Activated T-helper 9 cell treated with anti-CD3 and anti-CD28 coated beads, Interleukin-2, amount 50 U/mL, for 16 hours (primary cell): ENCODE measurements at regions not wholly inside any gene's neighbourhood (a gene's known extent, or its start where the extent isn't known, plus 50 kb on each side); places are given as distances from the start of the nearest gene placed in this dataset.

Experiments used
- DNase-seq: peaks from one replicate; pipeline ENCODE4 v3.0.0-alpha.2; 2020; ENCODE audit warnings: low read depth

DNA sequence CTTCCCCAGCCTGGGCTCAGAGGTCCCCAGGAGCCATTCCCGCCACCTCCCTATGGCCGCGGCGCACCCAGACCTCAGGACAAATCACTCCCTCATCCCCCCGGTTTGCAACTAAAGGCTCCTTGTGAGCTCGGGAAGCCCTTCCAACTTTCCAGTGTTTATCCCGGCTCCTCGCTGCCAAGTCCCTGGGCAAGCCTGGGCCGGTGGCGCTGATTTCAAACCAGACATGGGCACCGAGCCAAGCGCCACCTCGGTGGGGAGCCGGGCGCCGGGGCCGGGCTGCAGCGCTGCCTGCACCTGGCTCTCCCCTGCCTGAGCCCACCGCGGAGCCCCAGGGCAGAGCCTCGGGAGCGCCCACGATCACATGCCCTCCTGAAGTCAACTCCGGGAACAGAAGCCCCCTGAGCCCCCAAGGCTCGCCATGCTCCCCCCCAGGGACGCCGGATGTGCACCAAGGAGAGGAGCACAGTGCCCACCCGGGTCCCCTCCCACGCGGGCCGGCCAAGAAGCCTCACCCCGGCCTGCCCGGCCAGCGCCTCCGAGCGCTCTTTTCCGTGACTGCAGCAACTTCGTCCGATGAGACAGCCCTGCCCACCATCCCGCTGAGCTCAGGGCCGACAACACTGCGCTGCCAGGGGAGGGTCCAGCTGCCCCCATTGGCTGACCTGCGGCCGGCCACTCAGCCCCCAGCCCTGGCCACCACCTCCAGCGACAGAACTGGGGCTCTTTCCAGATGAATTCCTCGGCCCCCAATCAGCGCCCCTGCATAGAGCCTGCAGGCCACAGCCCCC, 50.0 kb downstream of the NCOR2 start:
- DNase-seq: no peak

DNA sequence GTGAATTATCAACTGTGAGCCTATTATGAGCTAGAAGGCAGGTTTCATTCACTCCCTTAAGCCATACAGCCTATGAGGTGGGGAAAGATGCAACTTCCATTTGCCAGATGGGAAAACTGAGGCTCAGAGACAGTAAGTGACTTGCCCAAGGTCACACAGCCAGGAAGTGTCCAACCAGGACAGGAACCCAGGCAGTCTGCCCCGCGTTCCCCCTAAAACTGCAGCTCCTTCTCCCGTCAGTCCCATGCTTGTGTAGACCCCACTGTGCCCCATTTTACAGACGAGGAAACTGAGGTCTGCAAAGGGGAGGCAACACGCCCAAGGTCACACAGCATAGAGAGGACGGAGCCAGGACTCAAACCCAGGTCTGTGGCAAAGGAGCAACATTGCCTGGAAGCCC, 50.6 kb downstream of the NCOR2 start:
- no peak for DNase-seq

DNA sequence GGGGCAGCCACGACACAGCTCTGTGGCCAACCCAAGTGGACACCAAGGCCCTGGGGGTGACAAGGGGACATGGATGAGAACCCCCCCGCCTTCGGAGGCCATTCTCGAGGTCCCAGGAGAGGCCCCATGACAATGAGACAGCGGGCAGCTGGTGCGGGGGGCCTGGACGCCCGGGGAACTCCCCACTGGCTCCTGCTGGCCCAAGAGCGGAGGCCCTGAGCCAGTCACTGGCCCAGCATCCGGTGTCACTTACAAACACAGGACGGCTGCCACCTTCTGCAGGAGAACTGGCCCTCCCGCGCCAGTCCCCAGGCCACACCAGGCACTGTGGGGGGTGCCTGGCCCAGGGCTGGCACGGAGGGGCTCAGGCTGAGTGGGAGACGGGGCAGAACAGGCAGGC, 51.4 kb downstream of the NCOR2 start:
- DNase-seq: no peak

DNA sequence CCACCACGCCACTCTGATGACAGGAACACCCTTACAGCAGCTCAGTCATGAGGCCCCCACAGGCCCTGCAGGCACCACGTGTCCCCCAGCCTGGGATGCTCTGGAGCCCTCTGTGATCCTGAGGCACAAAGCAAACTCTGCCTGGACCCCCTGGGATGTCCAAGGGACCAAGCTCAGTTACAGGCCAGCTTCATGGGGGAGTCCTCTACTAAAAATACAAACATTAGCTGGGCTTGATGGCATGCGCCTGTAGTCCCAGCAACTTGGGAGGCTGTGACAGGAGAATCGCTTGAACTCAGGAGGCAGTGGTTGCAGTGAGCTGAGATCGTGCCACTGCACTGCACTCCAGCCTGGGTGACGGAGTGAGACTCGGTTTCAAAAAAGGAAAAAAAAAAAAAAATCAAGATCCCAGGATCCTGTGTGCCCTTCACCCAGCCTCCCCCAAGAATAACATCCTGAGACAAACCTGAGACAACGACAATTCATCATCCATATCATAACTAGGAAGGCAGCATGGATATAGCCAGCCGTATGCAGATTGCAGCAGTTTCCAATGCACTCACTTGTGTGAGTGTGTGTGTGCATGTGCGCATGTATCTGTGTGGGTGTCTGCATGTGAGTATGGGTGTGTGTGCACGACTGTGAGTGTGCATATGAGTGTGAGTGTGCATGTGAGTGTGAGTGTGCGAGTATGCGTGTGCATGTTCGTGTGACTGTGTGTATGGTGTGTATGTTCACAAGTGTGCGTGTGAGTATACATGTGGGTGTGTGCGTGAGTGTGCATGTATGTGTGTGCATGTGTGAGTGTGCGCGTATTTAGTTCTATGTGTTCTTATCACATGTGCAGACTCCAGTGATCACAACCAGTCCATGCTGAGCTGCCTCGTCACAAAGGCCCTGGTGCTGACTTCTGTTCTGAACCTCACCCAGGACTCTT, 52.1 kb downstream of the NCOR2 start:
- no peak for DNase-seq

DNA sequence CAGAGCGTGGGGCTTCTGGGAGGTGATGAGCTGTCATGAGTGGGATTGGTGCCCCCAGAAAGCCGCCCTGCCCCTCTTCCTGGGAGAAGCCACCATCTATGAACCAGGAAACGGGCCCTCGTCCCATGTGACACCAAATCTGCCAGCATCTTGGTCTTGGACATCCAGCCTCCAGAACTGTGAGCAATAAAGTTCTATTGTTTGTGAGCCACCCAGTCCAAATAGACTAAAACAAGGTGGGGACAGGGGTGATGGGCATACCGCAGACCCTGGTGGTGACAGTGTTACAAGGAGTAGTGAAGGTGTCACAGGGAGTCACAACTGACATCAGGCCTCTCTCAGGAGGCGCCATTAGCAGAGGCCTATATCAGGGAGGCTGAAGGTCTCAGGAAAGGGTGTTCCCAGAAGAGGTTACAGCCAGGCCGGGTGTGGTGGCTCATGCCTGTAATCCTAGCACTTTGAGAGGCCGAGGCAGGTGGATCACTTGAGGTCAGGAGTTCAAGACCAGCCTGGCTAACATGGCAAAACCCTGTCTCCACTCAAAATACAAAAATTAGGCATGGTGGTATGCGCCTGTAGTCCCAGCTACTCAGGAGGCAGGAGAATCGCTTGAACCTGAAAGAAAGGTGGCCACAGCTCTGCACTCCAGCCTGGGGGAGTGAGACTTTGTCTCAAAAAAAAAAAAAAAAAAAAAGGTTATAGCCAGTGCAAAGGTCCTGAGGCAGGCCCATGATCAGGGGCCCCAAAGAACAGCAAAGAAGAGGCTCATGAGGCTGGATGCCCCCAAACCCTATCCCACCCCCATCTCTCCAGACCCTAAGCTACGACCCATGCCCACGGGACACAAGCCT, 53.0 kb downstream of the NCOR2 start:
- DNase-seq: no peak

DNA sequence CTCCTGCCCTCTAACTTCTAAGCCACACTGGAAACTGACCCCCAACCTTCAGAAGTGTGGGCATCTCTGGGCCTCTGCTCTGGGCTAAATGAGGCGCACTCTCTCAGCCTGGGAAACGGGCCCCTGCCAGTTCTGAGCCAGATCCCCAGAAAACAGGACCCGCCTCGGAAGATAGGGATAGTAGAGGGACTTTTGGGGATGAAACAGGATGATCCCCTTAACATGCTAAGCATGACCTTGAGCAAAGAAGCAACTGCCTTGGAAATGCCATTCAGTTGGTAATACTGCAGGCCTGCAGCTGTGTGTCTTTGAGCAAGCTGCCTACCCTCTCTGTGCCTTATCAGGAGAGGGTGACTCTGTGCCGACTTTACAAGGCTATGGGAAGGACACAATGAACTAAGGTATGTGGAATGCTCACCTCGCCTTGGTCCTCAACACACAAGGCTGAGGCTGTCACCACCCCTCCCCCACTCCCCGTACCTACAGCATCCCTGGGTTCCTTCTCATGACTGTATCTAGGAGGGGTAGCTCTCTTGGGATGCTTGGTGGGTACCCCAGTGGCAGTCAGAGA, 54.0 kb downstream of the NCOR2 start:
- DNase-seq: no peak

DNA sequence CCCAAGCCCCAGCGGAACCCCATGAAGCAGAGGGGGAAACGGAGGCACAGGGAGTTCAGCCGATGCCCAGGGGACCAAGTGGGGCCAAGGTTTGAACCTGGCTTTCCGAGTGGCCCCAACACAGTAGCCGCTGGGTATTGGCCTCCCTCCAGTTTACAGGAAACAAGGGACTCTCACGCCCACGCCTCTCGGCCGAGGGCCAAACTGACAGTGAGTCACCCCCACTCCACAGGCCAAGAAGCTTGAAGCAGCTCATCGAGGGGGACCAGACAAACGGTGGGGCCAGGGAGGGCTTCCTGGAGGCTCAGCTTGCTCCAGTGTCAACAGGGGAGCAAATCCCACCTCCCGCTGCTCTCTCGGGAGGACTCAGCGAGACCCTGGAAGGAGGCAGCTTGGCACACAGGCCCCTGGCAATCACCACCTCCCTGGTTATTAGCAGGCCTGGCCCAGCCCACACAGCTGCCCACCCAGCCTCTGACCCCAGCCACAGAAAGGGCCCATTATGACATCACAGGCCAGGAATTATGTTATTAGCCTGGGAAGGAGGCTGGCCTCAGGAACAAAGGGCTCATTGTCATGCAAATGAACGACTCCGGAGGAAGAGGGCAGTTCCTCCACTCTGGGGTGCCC, 54.6 kb downstream of the NCOR2 start:
- no peak for DNase-seq

DNA sequence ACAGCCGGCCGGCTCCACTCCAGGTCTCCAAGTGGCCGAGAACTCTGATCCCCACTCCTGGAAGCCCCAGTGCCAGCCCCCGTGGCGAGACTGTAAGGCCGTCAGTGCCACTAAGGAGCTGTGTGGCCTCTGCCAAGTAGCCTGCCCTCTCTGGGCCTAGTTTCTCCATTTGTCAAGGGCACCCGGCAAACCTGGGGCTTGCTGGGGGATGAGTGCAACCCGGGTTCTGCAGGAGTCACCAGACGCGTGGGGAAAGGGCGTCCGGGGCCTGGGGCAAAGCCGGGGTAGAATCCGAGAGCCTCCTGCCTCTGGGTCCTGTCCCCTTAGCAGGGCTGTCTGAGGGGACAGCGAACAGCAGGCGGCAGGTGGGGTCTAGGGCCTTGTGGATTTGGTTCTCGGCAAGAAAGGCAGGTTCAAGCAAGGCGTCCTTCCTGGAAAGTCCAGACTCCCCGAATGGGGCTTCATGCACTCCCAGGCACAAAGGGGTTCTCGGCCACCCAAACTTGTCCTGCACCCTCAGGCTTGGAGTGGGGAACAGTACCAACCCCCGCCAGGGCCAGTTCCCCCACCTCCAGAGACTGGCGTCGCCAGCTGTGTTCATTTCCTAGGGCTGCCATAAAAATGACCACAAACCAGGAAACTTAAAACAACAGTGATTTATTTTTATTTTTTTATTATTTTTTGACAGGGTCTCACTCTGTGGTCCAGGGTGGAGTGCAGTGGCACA, 56.0 kb downstream of the NCOR2 start:
- no peak for DNase-seq

DNA sequence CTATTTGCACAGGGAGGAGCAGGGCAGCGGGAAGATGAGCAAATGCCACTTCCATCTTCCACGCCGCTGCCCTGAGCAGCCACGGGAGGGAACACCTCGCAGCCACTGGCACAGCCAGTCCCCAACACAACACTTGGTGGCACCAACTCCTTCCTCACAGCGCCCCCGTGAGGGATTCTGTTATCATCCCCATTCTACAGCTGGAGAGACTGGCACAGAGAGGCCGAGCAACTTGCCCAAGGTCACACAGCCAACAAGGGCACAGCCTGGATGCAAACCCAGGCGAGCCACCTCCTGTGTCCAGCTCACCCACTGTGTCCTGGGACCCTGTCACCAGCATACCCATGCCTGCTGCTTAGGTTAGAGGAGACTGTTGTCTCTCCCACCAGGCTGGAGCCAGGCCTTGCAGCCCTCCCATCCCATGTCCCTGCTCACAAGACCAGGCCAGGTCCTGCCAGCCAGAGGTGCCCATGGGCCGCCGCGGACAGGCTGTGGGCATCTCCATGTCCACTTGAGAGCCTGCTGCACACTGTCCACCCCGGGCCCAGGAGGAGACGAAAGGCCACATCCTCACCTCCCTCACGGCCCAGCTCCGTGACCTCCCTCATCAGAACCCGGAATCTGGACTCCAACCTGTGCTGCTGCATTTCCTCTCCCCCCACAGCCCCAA, 57.0 kb downstream of the NCOR2 start:
- DNase-seq: no peak

DNA sequence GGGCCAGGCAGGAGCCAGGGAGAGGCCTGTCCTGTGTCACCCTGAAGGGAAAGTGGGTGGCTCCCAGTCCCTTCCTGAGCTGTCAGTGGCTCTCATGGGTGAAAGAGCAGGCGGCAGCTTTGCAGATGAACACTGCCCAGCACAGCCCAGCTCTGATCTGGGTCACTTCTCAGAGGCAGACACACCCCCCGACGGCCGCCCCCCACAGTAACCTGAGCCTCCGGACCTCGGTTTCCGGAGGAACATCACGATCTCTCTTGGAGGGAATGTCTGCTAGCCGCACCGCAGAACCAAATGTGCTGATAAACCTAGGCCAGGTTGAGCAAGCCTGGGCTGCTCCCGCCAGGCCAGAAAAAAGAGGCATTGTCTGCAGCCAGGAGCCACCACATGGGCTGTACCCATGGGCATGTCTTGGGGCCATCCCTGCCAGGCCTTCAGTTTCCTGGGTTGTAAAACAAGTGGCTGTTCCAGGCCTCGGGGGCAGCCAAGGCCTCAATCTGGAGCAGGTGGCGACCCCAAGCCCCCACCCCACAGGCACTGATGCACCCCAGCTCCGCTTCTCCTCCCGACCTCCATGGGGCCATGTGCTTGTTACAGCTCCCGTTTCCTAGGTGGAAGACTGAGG, 57.6 kb downstream of the NCOR2 start:
- DNase-seq: no peak

DNA sequence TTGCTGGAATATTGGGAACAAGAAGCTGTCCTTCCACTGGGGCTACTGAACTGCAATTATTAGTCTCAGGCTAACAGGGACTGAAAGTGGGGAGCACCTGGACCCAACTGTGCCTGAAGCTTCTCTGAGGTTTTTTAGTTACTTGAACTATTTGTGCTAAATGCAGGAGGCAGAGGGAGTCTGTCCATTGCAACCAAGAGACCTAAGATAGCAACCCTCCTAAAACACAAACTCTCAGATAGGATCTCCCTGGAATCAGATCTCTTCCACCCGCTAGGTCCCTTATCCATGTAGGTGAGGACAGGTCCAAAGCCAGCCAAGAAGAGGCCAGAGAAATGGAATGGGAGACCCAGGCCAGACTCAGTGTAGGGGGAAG, 58.1 kb downstream of the NCOR2 start:
- DNase-seq: no peak

DNA sequence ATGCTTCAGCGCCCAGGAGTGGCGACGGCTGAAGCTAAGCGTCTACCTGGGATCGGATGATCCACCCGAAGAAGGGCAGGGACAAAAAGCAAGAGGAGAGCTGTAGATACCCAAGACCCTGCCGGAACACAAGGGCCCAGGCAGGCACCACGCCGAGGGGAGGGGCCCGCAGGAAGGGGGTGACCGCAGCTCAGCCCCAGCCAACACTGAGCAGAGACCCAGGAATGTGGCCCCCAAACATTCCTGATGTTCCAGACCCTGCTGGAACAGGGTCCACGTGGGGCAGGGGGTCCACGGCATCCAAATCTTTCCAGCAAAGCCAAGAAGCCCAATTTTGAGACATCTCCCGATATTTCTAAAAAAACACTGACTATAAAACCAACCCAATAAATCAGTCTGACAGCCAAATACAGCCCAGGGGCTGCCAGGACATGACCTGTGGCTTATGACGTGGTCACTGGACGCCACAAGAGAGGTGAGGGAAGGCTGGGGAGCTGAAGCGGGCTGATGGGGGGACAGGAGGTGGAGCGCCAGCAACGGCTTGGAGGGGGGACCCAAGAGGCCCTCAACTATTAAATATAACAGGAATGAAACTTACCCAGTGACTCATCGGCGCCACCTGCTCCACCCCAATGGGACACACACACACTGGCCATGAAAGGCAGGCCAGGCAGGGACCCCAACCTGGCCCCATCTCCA, 58.9 kb downstream of the NCOR2 start:
- no peak for DNase-seq

DNA sequence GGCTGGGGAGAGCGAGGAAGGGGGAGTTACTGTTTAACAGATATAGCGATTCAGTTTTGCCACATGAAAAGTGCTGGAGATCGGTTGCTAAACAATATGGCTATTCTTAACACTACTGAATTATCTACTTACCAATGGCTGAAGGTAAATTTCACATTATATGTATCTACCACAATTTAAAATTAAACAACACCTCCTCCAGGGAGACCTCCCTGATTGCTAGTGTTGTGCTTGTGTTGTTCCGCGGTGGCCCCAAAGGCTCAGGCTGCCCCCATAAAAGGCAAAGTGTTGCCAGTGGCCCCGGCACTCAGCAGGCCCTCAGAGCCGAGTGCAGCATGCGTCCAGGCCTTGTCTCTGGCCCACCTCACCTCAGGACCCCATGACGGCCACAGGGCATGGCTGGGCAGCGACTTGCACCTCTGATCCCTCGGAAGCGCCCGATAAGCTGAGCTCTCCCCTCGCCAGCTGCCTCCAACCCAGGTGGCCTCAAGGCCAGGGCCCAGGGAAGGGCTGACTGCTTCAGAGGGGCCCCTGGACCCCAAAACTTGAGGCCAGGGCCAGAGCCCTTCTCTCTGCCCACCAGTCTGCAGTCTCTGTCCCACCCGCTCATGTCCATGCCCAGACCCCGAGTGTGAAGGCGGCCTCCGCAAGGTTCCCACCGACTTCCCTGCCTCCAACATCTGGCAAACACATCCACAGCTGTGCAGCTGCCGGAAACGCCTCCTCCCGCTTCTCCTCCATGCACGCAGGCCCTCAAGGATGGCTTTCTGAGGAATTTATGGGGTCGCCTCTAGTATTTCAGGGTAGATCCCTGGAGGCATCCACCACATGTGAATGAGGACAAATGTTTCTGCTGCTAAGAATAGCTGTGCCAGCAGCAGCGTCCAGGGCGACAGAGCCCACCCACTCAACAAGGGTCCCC, 60.0 kb downstream of the NCOR2 start:
- DNase-seq: no peak

DNA sequence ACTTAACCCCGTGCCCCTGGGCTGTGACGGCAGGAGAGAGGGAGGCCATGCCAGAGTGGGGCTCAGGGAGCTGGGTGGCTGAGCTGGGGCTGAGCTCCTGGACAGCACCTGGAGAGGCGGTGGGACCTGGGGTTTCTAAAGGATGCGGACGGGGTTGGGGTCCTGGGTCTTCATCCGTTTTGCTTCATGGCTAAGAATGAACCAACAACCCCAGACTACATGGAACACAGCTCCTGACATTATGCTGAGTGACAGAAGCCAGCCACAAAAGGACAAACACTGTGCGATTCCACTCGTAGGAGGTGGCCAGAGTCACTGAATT, 60.6 kb downstream of the NCOR2 start:
- DNase-seq: no peak

DNA sequence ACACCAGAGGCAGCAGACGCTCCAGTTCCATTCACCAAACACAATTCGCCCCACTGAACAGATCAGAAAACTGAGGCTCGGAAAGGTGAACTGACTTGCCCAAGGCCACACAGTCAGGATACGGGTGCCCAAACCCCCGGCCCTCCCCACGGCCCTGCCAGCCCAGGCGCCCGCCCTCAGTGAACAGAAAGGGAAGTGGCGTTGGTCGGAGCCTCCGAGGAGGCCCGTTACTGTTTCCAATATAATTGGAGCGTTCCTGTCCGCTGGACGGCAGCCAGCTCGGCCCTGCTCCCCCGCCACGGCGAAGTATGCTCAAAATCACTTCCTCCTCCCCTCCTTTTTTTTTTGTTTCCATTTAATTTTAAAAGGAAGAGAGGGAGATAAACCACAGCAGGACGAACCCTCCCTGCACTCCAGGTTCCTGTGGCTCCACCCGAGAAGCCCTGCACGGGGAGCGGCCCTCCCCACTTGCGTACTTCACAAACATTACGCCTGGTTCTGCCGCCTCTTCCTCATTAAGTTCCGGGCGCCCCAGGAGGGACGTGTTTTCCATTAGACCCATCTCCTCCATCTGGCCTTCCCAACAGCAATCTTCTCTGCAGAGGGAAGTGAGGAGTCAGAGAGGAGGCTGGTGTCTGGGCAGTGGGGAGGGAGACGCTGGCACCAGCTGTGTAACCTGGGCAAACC, 61.1 kb downstream of the NCOR2 start:
- no peak for DNase-seq

DNA sequence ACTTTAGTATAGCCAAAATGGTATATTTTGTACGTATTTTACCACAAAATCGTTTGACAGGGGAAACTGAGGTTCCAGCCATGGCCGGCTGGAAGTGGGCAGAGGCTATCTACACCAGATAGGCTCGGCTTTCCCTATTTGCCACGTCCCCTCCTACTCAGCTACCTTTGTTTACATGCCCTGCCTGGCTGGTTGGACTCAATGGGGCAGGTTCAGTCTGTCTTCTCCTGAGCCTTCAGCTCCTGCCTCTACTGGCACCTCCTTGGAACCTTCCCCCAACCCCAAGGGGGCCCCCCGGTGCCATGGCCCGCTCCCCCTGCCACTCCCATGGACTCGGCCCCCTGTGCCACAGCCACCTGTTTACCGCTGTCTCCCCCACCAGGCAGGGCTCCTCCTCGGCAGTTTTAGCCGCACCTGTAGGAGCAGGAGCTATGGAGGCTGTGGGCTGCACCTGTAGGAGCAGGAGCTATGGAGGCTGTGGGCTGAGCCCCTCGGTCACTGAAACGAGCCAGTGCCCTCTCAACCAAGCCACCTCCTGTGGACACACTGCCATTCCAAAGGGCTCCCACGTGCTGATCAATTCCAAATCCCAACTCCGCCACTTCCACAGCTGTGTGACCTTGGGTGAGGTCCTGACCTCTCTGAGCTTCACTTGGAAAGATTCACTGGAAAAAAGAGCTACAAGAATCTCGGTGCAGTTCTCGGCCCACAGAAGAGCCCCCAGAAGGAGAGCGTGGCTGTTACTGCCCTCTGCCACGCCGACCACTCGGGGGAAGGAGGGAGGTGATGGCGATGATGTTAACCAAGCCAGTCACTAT, 62.2 kb downstream of the NCOR2 start:
- no peak for DNase-seq
